HG03342 (cell line): ENCODE measurements at regions not wholly inside any gene's neighbourhood (a gene's known extent, or its start where the extent isn't known, plus 50 kb on each side); places are given as distances from the start of the nearest gene placed in this dataset.

ENCODE experiments used
- ATAC-seq: cut with Tn5 transposase; IDR thresholded peaks from one replicate; pipeline ENCODE4 v1.9.1; 2021; ENCODE audit warnings: mild to moderate bottlenecking, moderate library complexity; ENCODE audit not compliant: unreplicated experiment

DNA sequence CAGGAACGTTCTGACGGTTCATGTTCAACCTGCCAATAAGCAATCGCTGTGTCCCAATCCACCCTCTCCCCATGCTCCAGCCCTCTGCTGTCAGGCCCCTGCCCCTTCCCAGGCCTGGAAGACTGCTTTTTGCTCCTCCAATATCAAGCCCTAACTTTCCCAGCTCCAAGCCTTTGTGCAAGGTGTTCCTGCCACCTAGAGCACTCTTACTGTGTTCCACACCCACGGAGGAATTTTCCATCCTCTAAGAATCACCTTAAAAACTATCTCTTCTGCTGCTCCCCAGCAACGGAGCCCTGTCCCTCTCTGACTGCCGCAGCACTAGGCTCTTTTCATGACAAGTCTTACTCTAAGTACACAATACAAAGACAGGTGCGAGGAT is 657.9 kb downstream of the AJAP1 start:
- no peak for ATAC-seq

- ATAC-seq: no peak
Measured at GRCh38 chr1:5311634-5312292, 657.4 kb downstream of the AJAP1 start.

- no peak for ATAC-seq
Measured at GRCh38 chr1:5311147-5311546, 656.7 kb downstream of the AJAP1 start.

- no peak for ATAC-seq
Measured at GRCh38 chr1:5308249-5308648, 653.8 kb downstream of the AJAP1 start.

DNA sequence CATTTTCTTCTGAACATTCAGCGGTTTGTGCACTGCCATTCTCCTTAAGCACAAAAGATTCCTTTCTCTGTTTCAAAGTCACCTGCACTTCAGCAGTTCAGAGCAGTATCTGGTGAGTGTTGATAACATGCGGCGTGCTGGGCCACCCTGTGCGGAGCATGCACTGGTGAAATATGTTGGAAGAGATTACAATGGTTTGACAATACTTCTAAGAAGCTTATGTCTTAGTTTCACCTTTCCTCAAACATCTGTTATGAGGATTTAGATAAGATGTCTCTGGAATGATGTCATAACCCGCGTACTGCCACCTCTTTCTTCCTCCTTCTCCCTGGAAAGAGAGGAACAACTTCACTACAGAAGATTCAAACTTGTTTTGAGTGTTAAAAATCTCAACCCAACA is 650.3 kb downstream of the AJAP1 start:
- ATAC-seq: no peak

DNA sequence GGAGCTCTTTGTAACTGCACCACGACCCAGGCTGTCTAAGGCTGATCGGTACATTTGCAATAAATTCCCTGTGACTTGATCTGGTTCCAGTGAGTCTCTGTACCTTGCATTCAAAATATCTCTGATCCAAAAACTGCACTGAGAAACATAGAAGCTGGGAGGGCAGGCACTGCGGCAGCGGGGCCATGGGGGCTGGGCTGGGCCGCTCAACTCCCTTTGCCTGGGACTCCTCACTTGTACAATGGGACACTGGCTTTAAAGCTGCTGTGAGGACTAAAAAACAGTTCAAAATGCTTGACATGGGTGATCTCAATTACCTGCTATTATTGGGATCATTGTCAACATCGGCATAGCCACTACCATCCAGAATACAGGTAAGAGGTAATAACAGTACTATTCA is 644.0 kb downstream of the AJAP1 start:
- ATAC-seq: no peak

GRCh38 chr1:5297886-5298239 is 643.5 kb downstream of the AJAP1 start:
- ATAC-seq: no peak

DNA sequence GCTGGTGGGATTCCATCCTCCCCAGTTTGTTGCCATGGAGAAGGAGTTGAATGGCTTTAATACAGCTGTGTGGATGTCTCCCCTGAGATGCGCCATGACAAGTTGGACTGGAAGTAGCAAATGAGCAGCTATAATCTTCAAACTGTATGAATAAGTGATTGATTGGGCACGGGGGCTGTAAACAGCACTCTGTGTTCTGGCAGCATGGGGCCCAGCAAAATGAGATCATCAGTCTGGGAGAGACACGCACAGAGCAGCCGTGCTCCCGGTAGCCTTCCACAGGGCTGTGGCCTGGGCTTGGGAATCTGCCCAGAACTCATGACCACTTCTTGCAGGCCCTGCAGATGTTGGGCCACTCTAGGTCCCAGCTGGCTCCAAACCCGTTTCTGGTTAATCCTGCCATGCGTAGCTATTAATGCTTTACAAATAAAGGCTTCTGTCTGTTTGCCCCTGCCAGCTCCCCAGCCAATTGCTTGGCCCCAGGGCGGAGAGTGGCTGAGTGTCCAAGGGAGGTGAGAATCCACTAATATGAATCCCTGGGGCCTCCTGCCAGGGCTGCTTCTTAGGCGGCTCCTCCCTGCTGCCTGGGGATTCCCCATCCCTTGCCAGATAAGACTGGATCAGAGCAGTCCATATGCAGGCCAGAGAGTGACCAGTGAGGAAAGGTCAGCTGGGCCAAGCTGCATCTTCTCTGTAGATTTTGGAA is 642.9 kb downstream of the AJAP1 start:
- ATAC-seq: no peak

DNA sequence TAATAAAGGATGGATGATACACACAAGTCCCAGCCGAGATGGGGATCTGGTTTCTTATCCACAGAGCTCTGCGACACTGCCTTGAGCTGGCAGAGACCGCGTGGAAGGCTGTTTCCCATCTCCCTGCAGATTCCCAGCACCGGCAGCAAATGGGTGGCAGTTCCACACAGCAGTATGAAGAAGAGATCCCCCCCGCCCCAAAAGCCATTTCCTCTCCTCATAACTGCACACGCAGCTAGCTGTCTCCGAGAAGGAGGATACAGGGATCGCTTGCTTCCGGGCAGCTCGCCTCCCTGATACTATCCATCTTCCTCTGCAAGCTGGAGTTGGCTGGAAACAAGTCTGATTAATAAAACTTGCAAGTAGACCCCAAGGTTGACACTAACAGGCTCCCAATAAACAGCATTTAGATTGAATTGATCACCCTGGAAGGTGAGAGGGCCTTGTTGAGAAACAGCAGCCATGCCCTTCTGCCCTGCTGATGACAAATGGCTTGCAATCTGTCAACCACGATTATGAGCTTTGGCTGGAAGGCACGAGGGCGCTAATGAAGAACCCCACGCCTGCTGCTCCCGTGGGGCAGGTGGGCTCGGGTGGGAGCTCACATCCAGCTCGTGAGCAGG is 642.3 kb downstream of the AJAP1 start:
- ATAC-seq: no peak

- no peak for ATAC-seq
Measured at GRCh38 chr1:5296095-5296494, 641.7 kb downstream of the AJAP1 start.

GRCh38 chr1:5291889-5292288 is 637.5 kb downstream of the AJAP1 start:
- no peak for ATAC-seq

- ATAC-seq: no peak
Measured at GRCh38 chr1:5287178-5288150, 633.1 kb downstream of the AJAP1 start.

GRCh38 chr1:5286244-5286643 is 631.8 kb downstream of the AJAP1 start:
- no peak for ATAC-seq

DNA sequence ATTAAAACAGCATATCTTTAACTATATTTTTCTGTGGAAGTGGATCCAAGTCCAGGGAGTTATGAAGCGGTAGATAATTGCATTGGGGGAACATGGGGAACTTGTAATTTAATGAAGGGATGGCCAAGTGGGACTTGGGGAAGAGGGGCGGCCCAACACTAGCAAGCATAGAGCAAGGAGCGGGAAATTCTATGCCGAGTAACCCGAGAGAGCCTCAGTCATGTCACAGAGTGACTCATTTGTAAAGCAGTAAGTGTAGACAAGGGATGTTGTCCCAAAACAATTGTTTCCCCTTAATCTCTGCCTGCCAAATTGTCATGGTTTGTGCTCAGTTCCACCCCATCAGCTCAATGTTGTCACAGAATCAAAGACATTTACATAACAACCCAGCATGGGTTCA is 620.1 kb downstream of the AJAP1 start:
- ATAC-seq: no peak

GRCh38 chr1:5273280-5274003 is 619.0 kb downstream of the AJAP1 start:
- no peak for ATAC-seq

DNA sequence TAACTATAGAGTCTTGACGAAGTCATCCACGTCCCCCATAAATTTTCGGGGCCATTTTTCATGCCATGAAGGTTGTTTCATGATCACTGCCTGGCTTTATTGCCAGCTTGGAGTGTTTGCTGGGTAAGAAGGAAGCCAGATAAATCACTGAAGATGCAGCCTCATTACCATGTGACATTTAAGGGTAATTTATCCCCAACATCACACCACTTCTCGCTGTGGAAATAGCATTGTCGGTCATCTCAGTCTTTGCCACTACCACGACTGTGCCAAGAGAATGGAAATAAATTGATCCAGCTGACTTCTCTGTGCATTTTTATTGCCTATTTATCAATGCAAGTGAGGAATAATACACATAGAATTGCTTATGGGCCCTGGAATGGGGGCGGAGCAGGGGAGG is 617.9 kb downstream of the AJAP1 start:
- no peak for ATAC-seq

DNA sequence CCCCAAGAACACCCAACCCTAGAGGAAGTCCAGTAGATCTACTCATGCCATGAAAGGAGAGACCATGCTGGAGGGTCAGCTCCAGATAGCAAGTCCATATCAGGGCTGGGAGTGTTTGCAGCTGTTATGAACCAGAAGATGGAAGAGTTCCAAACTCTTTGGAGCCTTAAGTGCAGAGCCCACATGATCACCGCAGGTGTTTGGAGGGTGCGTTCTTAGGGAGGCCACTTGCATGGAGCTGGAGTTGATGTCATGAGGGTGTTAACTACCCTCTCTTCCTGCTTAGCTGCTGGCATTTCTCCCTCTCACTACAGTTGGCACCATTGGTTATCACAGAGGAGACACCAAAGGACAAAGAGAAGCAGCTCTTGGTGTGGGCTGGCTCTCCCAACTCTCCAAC is 616.9 kb downstream of the AJAP1 start:
- no peak for ATAC-seq

DNA sequence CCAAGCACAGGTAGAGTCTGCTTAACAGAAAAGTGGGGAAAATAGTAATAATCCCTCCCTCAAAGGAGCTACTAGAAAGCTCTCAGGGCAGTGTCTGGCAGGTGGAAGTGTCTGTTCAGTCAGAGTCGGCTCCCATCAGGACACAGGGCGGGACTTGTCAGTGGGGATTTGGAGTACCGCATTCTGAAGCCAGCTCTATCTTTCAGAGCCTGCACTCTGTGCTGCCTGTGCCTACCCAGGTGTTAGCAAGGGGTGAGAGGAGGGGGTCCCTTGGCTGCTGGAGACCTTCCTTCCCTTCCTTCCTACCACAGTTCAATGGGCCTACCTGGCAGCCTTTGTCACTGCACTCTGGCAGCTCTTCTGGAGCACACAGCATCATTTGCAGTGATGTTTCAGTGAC is 615.5 kb downstream of the AJAP1 start:
- no peak for ATAC-seq

- ATAC-seq: no peak
Measured at GRCh38 chr1:5267603-5268235, 613.3 kb downstream of the AJAP1 start.

GRCh38 chr1:5265438-5266075 is 611.1 kb downstream of the AJAP1 start:
- no peak for ATAC-seq
